Panc1 (cell line): ENCODE measurements at regions not wholly inside any gene's neighbourhood (a gene's known extent, or its start where the extent isn't known, plus 50 kb on each side); places are given as distances from the start of the nearest gene placed in this dataset.

Source experiments
- ATAC-seq: fragments of 200-7000 bp; cut with Tn5 transposase; 2 replicates; pipeline ENCODE4 v1.9.1; 2020; ENCODE audit warnings: mild to moderate bottlenecking, moderate library complexity
- BruUV-seq: library from RNA; stranded (reverse); fragments of 400-500 nt; replicated peaks from 2 replicates; lab custom pipeline; 2021; lab: Mats Ljungman, UMichigan
- CTCF ChIA-PET: fragments of 300-600 bp; sonication (Branson Sonifier 250); formaldehyde crosslinking; loops from one replicate; lab custom pipeline; 2022; ENCODE audit warnings: antibody characterized with exemption; lab: Charles Lee
- POLR2A ChIA-PET: fragments of 300-600 bp; sonication (Branson Sonifier 250); formaldehyde crosslinking; loops from one replicate; lab custom pipeline; 2022; ENCODE audit warnings: antibody characterized with exemption; lab: Charles Lee
- DNase-seq: peaks from one replicate; pipeline ENCODE4 v3.0.0-alpha.2; 2010; ENCODE audit warnings: low read depth, low spot score
- H3K27ac ChIP-seq: 2 replicates; pipeline ENCODE4 v1.5.1; 2011; ENCODE audit warnings: mild to moderate bottlenecking, low read length, inconsistent platforms
- H3K27me3 ChIP-seq: fragments of 200-500 bp; sonication (Bioruptor generic); 2 replicates; pipeline ENCODE4 v1.6.0; 2014; ENCODE audit warnings: low read length, inconsistent platforms; ENCODE audit not compliant: control insufficient read depth, insufficient read depth
- H3K36me3 ChIP-seq: fragments of 200-500 bp; sonication (Bioruptor generic); 2 replicates; pipeline ENCODE4 v1.5.1; 2014; ENCODE audit warnings: inconsistent platforms, mild to moderate bottlenecking, low read length, moderate library complexity; ENCODE audit not compliant: control insufficient read depth, insufficient read depth
- H3K4me1 ChIP-seq: 2 replicates; pipeline ENCODE4 v1.5.1; 2011; ENCODE audit warnings: inconsistent platforms, mild to moderate bottlenecking, low read length, moderate library complexity; ENCODE audit not compliant: control insufficient read depth, insufficient read depth
- H3K4me3 ChIP-seq, 2 experiments: 2 replicates each; pipeline ENCODE4 v1.5.1; 2011 to 2012; ENCODE audit warnings: low read depth in 2 of 2, low read length in 2 of 2, mild to moderate bottlenecking in 2 of 2, inconsistent platforms in 1 of 2, moderate library complexity in 1 of 2
- H3K9me3 ChIP-seq: fragments of 200-500 bp; sonication (Bioruptor generic); 2 replicates; pipeline ENCODE4 v1.5.1; 2014; ENCODE audit warnings: low read depth, mild to moderate bottlenecking, inconsistent platforms, low read length, moderate library complexity; ENCODE audit not compliant: control insufficient read depth, insufficient read depth
- POLR2AphosphoS5 ChIP-seq: IDR thresholded peaks from 2 replicates; pipeline ENCODE4 v1.6.1; 2012; ENCODE audit warnings: mild to moderate bottlenecking, low read depth, low read length, moderate library complexity
- REST ChIP-seq, 2 experiments: IDR thresholded peaks; 2 replicates each; pipeline ENCODE4 v1.6.1; 2011 to 2012; ENCODE audit warnings: low read depth in 2 of 2, control low read depth in 1 of 2, low read length in 1 of 2, mild to moderate bottlenecking in 1 of 2, moderate library complexity in 1 of 2; ENCODE audit not compliant: insufficient read depth in 1 of 2
- SIN3A ChIP-seq: IDR thresholded peaks from 2 replicates; pipeline ENCODE4 v1.6.1; 2012; ENCODE audit warnings: low read depth, mild to moderate bottlenecking, low read length, moderate library complexity, borderline replicate concordance; ENCODE audit not compliant: insufficient read depth
- TCF7L2 ChIP-seq: IDR thresholded peaks from 2 replicates; pipeline ENCODE4 v1.6.1; 2011; ENCODE audit warnings: mild to moderate bottlenecking, low read depth, low read length, inconsistent platforms
- in situ Hi-C: cut with HindIII; loops from 2 replicates; pipeline ENCODE4 v1.10.0; 2016; ENCODE audit warnings: low sequenced_read_pairs, low pct_unique_long_range_greater_than_20kb
- intact Hi-C: fragments of 100-400 bp; cut with micrococcal nuclease; formaldehyde crosslinking; loops from one replicate; pipeline ENCODE4 v1.10.0; 2022; ENCODE audit not compliant: unreplicated experiment
- TF ChIP-seq, protein P1 (sequence below): fragments of 450-650 bp; IDR thresholded peaks from 2 replicates; pipeline ENCODE4 v1.5.1; 2017; ENCODE audit warnings: mild to moderate bottlenecking

- no peak for ATAC-seq
- Histone ChIP-seq H3K27ac (no peak overlapping the region), H3K27me3 (no peaks in the 10 kb centered on the region), H3K4me3 (no peak overlapping the region), H3K36me3 (no peaks in the 10 kb centered on the region), H3K9me3 (no peaks in the 10 kb centered on the region), H3K4me1 (no peaks in the 10 kb centered on the region)
- intact Hi-C loops (no loop called here), in situ Hi-C loops (no loop called here)
- no TSS peak for BruUV-seq
- CTCF ChIA-PET = no interaction called here
- TF ChIP-seq, protein P1, sequence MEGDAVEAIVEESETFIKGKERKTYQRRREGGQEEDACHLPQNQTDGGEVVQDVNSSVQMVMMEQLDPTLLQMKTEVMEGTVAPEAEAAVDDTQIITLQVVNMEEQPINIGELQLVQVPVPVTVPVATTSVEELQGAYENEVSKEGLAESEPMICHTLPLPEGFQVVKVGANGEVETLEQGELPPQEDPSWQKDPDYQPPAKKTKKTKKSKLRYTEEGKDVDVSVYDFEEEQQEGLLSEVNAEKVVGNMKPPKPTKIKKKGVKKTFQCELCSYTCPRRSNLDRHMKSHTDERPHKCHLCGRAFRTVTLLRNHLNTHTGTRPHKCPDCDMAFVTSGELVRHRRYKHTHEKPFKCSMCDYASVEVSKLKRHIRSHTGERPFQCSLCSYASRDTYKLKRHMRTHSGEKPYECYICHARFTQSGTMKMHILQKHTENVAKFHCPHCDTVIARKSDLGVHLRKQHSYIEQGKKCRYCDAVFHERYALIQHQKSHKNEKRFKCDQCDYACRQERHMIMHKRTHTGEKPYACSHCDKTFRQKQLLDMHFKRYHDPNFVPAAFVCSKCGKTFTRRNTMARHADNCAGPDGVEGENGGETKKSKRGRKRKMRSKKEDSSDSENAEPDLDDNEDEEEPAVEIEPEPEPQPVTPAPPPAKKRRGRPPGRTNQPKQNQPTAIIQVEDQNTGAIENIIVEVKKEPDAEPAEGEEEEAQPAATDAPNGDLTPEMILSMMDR = no peak
- TF ChIP-seq SIN3A = no peak
- TF ChIP-seq POLR2AphosphoS5 = no peak
- no peak for TF ChIP-seq TCF7L2
- TF ChIP-seq REST (IDR thresholded peaks at IDR 0.05; ENCODE audit: insufficient read depth in 1 of 2, low read depth in 2 of 2, low read length in 1 of 2) = no peak
- POLR2A ChIA-PET = no interaction called here
- DNase-seq = no peak
Observed at GRCh38 chr10:3409928-3410327, 237.3 kb upstream of the PITRM1 start.

- BruUV-seq = no TSS peak
- Histone ChIP-seq H3K27ac (no peak overlapping the region), H3K27me3 (no peaks in the 10 kb centered on the region), H3K4me3 (no peak overlapping the region), H3K9me3 (no peaks in the 10 kb centered on the region), H3K36me3 (no peaks in the 10 kb centered on the region), H3K4me1 (no peaks in the 10 kb centered on the region)
- no peak for TF ChIP-seq SIN3A
- TF ChIP-seq POLR2AphosphoS5 = no peak
- no peak for TF ChIP-seq TCF7L2
- TF ChIP-seq REST (IDR thresholded peaks at IDR 0.05; ENCODE audit: insufficient read depth in 1 of 2, low read depth in 2 of 2, low read length in 1 of 2) = no peak
- TF ChIP-seq, protein P1 = no peak
- intact Hi-C loops = no loop called here
- ChIA-PET CTCF (no interaction called here), POLR2A (interaction anchor here (0.6 kb wide), 1 partner anchor 384 kb away, joined by 3 read pairs; no protein-coding TSS in a partner anchor)
- ATAC-seq = no peak
- in situ Hi-C loops = no loop called here
- DNase-seq = no peak
Observed at GRCh38 chr10:3408603-3409365, 236.2 kb upstream of the PITRM1 start.
